Jurkat, Clone E6-1 (cell line): ENCODE measurements at regions not wholly inside any gene's neighbourhood (a gene's known extent, or its start where the extent isn't known, plus 50 kb on each side); places are given as distances from the start of the nearest gene placed in this dataset.

Experiments used
- DNase-seq: peaks from one replicate; pipeline ENCODE4 v3.0.0-alpha.2; 2011; ENCODE audit warnings: low read depth, low spot score
- H3K4me3 ChIP-seq: 2 replicates; pipeline ENCODE4 v1.5.1; 2011; ENCODE audit warnings: mild to moderate bottlenecking, low read length, control low read depth, moderate library complexity

- H3K4me3 ChIP-seq = no peak overlapping the region
- DNase-seq = no peak
Observed at GRCh38 chr13:60347174-60347573, 49.8 kb upstream of the TDRD3 start.
